ENCODE measurements at regions not wholly inside any gene's neighbourhood (a gene's known extent, or its start where the extent isn't known, plus 50 kb on each side); places are given as distances from the start of the nearest gene placed in this dataset.
A peak's percentile ranks its signal among the peaks of the same experiment; 100 is the strongest.

DNA sequence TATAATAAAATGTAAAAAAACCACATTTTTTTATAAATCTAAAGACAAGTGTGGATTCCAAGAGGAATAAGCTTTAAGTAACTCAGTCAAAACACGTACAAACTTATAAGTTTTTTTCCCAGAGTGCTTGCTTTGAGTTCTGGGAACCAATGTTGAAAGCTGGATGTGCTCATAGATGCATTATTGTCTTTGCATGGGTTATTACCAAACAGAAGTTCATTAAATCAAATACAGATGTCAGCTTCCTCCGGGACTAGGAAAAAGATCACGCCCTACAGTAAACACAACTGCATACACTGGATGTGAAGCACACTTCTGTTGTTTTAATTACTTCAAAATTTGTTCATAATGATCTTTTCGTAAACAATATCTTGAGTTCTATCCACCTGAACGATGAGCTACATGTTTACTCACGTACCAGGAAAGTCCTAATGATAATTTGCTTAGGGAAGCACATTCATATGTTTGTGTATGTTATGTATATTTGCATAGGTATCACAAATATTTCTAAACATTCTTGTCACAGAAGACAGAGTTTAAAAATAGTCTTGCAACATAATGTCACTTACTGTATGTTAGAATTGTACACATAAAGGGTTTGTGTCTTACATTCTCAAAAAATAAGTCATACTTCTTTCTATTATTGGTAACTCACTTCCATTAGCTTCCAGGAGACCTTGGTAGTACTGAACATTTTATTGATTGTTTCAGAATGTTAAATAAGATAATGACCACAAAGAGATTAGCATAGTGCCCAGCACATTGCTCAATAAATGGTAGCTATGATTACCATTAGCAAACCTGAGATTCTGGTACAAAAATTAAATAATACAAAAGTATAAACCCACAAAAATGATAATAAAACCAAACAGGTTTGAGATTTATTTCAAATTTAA, 427.4 kb downstream of the CETN3 start:
- DNase-seq: peak; percentile 44

DNA sequence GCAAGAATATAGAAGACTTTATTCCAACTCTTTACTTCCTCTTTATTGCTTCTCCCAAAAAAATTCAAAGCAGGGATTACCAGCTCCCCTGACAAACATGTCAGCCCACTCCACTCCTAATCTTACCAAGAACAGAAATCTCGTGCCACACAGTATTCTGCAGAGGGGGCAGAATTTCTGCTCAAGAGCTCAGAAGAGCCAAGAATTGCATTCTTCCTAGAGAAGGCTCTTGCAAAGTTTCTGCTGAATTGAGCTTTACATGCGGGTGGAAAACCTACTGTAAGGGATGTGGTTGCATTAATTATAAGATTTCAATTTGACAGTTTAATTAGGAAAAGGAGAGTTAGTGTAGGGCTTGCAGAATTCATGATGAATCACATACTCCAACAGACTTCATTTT, 428.5 kb downstream of the CETN3 start:
- no peak for DNase-seq

DNA sequence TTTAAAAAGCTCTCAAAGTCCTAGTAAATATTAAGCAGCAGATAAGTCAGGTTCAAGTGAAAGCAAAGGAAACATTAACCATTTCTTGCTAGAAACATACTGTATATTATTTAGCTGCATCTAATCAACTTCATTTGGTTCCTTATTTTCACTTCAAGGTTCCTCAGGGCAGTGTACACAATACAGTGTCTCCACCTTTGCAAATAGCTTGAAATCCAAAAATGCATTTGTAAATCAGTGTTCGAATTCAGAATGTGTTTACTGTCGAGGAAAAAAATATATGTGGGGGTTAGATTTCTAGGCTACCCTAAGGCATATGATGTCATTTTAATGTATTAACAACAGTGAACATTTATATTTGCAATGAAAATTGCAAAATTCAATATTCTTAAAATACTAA, 436.0 kb downstream of the CETN3 start:
- DNase-seq: no peak

DNA sequence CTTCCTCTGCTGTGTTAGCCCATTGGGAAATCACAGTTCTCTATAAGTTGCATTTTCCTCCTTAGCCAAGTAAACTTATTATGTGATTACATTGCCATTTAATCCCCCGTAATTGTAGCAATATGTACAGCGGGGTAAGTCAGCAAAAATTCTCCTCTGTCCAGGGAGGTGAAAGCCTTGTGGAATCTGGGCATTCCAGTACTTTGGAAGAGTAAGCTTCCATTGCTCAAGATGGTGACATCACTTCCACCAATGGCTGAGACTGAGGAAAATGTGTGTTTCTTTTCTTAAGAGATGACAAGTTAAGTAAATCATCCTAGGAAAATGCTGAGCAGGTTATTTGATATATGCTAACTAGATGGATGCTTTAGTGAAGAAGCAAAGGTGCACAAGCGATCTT, 436.7 kb downstream of the CETN3 start:
- DNase-seq: no peak

DNA sequence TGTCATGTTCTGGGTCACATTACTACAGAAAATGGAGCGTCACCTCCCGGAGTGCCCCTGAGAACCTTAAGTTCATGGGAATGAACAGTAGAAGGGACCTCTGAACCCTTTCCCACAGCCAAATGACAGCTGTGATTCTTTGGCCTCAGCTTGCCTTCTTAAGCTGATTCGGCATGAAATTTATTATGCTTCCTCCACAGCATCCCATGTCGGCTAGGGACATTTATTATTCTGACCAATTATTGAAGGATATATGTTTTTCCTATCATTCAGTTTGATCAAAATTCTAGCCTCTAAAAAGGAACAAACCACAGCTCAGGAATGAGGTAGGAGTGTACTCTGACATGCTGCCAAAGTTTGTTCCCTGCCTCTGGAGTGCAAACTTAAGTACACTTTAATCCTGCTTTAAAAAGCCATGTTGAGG, 440.6 kb downstream of the CETN3 start:
- DNase-seq: no peak

DNA sequence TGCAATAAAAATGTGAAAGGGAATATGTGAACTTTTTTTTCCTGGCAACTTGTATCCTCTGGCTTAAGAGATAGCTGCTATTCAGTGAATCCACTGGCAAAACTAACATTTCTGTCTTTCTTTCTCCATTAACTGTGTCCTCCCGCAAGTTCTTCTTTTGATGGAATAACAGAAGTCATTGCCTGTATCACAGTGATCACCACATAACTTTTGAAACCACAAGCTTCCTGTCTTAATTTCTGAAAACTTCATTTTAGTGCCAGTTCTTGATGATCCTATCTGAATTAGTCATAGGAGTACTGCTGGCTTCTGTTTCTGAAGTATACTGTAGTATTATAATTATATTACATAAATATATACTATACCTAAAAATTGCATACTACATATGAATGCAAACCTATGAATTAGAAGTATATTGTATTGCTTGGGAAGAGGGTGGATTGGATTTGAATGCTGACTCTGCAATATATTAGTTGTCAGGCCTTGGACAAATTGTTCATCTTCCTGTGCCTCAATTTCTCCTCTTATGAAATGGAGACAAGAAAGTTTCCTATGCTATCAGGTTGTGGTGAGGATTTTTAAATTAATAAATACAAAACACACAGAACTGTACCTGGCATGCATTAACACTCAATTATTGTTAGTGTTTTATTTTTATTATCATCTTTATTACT, 441.6 kb downstream of the CETN3 start:
- DNase-seq: no peak

DNA sequence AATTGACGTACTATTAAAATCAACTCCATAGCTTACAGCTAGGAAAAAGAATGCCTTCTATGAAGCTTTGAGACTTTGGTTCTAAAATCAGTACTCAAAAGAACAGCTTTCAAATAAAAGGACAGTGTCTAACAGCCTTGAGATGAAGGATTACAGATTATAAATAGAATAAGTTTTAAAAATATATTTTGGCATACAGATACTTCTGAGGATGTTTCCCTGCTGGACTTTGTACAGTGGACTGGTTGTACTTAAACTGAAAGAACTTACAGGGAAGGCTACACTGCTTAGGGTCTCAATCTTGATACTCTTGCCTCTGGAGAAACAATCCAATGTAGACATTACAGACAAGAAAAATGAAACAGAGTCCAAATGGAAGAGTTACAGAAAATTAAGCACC, 452.7 kb downstream of the CETN3 start:
- DNase-seq: no peak

DNA sequence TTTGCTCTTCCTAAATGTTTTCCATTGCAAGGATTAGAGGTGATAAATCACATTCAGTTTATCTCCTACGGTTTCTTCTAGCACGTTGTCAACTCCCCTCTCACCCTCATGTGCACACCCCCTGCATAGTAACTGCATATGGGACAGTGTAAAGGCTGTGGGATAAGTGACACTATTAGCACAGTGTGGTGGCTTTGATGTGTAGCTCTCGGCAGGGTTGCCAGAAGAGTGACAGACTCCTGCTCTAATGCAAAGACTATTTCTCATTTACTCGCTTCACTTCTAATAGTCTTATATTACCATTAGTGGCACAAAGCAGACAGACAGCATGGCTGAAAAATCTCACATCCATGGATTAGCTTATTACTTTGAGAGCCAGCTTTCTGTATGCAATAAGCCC, 454.6 kb downstream of the CETN3 start:
- no peak for DNase-seq

DNA sequence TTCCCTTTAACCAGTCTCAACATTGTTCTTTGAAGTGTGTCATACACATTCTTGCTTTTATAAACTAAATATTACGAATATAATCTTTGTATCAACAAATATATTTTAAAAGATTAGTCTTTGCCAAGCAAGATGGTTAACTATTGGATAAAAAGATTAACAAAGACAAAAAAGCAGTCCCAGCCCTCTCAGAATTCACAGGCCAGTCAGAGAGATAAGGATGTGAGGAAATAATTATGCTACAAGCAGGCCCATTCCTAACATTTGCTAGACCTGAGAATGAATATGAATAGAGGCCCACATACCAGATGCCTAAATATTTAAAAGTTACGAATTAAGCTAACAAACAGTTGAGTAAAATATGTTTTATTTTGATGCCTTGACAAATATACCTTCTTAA, 457.7 kb downstream of the CETN3 start:
- DNase-seq: no peak

DNA sequence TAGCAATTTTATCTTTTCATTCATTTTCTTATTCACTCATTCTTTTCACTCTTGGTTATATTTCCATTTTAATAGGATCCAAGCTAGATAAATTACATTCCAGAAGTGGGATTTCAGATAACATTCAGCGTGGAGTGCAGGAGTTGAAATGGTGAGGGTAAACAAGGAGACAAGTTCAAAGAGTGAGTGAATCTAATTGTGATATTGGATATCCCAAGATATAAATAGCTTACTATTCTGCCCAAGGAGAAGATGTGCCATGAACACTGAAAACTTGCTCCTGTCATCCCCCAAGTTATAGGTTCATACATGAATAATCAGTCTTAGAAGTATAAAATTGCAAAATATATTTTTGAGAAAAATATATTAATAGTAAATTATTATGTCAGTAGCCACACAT, 459.3 kb downstream of the CETN3 start:
- no peak for DNase-seq

DNA sequence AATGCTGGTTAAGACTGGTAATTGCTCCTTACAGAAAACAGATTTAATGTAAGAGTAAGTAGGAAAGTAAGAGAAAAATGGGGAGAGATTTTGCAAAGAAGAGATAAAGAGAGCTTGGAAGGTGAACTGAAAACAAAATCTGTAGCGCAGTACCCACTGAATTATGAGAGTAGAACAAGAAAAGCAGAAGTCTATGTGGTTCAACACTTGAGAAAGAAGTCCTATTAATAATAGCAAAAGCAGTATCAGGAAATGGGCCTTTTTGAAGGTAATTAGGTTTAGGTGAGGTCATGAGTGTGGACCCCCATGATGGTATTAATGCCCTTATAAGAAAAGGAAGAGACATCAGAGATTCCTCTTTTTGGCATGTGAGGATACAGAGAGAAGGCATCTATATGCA, 460.6 kb downstream of the CETN3 start:
- DNase-seq: no peak

DNA sequence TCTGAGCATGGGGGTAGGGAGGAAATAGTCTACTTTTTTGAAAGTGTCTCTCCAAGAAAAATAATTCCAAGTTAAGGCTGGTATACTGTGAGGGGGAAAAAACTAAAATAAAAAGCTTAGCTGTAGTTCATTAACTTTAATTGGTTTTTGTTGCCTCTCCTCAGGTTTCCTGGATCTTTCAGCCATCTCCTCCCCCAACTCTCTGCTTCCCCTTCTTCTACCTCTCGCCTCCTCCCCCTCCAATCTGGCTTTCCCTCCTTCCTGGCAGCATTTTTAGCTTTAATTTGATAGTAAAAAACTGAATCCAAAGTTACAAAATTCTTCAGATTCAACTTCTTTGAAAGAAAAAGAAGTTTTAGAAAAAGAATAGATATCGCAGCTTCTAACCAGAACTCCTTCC, 462.6 kb downstream of the CETN3 start:
- no peak for DNase-seq

DNA sequence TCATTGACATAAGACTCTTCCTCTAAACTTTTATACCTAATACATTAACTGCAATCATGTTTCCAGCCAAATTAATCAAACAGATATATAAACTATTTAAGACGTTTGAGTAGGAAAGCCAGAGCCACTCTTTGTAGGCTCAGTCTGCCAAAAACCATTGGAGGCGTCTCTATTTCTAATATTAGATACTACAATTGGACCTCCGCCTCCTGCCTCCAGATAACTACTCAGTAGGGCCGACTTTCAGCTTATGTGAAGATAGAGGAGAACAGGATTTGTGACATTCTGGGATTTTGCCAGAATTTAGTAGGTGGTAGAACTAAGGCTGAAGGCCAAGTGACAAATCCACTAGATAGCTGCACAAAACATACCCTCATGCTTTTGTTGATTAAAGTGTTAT, 463.0 kb downstream of the CETN3 start:
- no peak for DNase-seq

DNA sequence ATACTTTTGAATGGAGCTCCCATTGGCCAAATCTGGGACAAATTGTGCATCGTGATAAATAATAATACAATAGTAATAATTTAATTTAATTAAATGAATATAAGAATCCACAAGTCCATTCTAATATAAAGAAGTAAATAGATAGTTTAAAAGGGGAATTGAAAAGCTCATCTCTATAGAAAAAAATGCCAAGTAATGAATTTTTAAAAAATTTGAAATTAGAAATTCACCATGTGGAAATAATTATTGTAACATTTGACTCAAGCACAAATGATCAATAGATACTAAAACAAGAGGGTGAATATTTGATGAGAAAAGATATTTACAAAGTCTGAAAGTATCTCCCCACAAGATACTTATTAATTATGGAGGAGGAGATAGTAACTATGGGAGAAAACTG, 467.4 kb downstream of the CETN3 start:
- DNase-seq: no peak

DNA sequence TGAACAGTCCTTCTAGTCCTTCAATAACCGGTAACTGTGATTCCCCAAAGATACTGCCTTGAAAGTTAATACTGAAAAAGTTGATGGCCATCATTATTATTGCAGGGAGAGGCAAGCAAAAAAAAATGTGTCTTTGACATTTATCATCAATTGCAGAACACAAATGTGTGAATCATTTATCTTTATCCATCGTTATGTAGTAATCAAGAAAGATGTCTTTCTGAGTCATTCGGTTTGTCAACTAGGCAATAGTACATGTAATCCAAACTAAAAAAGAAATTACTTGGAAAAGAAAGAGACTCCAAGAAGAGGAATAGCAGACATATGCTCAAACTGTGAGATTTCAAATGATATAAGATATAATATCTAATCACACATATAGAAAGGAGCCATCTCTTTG, 473.0 kb downstream of the CETN3 start:
- DNase-seq: no peak

DNA sequence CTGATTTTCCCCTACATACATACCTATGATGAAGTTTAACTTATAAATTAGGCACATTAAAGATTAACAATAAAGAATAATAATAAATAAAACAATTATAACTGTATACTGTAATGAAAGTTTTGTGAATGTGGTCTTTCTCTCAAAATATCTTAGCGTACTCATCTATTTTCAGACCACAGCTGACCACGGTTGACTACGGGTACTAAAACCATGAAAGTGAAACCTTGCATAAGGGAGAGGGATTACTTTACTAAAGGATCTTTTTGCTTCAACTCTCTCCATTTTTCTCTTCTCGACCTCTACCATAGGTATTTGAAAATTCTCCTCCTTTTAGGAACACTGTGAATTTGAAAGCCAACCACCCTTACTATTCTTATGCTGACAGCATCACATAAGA, 475.5 kb downstream of the CETN3 start:
- no peak for DNase-seq

DNA sequence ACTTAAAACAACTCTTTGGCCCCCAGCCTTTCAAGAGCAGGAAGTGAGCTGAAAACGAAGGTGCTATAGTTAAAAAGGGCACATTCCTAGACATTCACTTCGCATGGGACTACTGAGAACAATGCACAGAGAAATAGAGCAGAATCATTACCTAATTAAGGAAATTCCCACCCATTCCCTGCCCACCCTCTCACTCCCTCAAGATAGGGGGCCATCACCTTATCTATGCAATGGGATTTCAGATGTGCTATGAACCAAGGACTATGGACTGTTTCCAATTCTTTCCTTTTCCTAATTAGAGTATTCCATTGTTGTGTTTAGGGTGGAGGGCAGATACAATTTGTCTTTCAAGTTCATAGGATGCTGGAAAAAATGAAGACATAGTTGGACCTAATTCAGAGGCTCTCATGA, 476.8 kb downstream of the CETN3 start:
- DNase-seq: no peak

DNA sequence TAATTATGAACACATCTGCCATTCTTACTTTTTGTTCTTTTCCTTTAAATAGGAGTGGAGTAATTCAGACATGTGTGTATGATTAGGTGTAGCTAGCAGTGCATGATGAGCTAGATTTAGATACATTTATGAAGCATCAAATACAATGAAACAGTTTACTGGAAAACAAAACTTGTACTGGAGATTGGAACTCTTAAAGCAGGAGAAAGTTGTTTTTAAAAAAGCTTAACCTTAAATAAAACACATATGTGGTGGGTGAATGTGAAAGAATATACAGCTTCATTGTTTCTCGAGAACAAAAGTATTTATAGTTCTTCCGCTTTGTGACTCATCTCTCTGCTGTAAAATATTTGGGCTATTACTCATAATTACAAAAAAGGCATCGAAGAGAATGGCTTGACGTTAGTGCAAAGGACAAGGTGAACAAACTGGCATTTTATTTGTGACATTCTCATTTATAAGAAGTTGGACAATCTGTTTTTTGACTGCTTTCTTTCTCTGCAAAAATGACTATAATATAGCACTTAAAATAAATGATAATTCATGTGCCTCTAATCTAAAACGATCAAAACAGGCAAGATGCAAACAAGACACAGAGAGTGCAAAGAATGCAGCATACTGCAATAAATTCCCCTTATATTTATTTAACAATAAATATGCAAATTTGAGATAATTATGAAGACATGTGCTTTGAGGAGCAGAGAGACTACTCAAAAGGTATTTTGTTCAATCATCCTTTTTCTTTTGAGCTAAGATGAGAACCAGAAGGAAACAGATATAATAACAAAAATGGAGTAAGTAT, 478.8 kb downstream of the CETN3 start:
- DNase-seq: peak; percentile 57

DNA sequence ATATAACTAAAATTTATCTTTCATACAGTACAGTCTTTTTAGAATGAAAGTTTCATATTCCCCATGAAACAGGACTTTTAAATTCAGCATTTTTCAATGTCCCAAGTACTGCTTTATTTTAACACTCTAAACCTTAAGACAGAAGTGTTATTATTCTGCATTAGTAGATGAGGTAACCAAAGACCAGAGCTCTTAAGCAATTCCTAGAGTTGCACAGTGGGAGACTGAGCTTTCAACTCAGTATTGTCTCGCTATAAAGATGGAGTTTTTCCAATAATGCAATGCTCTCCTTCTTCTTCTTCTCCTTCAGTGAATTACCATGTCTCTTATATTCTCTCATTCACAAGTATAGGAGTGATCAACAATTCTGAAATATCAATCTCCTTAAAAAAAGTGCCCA, 479.7 kb downstream of the CETN3 start:
- no peak for DNase-seq

DNA sequence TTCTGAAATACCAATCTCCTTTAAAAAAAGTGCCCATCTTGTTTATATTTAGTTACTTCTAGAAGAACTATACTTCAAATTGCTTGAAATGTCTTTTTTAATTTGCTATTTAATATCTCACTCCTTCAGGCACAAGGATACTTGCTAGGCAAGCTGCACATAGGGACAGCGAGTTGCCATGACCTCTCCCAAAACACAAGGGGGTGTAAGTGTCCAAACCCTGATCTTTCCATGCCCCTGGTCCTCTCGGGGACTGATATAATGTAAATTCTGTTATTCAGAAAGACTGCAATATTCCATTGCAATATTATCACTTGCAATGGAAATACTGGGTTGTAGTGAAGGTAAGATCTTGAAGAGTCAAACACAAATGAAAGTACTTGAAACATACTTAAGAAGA, 480.4 kb downstream of the CETN3 start:
- DNase-seq: peak; percentile 4

DNA sequence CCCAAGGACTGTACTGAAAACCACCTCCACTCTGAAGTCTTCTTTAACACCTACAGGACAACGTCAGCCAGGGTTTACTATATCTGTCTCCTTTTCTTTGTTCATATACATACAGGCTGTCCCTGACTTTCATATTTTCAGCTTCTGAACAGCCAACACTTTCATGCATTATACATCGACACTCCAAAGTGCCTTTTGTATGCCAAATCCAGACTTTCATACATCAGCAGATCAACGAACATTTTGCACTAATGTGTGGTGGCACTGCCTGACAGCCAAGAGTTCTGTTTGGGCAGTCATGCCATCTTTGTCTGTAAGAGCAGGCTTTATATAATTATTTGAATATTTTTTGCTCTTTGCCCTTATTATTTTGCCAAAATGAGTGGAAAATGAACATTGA, 487.4 kb downstream of the CETN3 start:
- no peak for DNase-seq

DNA sequence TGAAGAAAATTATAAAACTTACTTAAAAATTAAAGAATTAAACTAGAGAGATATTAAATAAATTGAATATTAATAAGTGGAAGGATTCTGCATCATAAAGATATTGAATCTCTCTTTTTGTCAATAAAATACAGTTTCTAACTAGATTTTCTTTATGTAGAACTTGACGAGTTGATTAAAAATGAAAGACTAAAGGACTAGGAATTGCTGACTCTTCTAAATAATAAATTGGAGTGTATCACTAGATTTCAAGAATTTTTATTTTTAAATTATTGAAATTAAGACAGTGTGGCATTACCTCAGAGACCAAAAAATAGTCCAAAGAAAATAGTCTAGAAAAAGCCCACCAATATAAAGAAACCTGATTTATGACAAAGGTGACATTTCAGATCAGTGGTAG, 492.4 kb downstream of the CETN3 start:
- DNase-seq: no peak

DNA sequence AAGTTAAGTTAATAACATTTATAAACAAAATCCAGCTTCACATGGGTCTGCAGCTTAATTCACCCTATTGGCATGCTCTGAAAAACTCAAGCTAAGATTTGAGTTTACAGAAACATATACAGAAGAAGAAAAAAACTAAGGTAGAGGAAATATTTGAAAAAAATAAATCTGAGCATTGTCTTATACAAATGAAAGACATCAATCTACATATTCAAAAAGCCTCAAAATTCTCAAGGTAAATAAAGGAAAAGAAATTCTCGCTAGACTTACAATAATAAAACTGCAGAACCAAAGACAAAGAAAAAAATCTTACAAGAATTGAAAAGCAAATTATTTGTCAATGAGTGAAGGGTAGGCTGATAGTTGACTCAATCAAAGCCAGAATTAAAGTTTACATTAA, 493.4 kb downstream of the CETN3 start:
- no peak for DNase-seq

DNA sequence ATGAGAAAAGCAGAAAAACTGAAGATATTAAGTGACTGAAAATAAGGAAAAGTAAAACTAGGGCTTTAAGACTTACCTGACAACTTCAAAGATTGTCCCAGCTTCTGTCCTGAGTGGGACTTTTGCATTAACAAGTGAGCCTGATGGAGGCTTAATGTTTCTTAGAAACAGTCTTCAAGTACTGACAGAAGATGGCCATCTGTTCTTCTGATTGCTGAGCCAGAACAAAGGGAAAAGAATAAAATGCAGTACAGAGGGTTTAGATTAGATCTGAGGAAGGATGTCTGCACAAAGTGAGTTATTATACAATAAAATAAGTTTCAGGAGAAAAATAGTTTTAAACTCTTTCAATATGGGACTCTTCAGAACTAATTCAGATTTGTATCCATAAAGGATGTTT, 500.7 kb downstream of the CETN3 start:
- DNase-seq: no peak
